ENCODE measurements at regions not wholly inside any gene's neighbourhood (a gene's known extent, or its start where the extent isn't known, plus 50 kb on each side); places are given as distances from the start of the nearest gene placed in this dataset.
A peak's percentile ranks its signal among the peaks of the same experiment; 100 is the strongest.

DNA sequence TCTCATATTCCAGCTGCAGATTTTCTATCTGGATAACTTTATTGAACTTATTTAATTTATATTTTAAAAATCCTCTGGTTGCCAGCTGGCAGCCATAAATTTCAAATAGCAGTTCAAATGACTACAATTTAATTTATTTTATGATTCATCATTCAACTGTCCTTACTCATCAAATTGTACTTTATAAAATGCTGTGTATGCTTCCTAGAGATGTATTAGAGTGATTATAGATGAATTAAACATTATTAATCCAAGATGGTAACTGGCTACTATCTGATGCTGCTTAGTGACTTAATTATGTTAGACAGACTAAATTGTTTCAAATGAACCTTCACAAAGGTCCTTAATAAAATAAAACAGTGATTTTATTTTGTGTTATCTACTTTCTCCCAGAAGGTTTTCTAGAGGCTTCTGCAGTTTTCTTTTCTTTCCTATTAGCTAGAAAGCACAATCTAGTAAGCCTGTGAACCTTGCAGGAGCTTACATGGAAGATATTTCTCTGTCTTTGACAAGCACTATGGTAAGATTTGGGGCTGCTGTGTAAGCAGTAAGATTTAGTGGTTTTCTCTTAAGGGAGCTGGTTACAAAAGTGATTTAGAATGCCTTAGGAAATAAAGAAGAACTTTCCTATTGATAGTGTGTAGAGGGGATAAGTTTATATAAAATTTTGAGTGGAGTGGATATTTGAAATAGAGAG, 322.3 kb downstream of the FSIP2 start:
- intact Hi-C loops (cut with DNase I): no loop called here
- DNase-seq (ENCODE audit: low spot score) (no peak), ATAC-seq (no peak)

DNA sequence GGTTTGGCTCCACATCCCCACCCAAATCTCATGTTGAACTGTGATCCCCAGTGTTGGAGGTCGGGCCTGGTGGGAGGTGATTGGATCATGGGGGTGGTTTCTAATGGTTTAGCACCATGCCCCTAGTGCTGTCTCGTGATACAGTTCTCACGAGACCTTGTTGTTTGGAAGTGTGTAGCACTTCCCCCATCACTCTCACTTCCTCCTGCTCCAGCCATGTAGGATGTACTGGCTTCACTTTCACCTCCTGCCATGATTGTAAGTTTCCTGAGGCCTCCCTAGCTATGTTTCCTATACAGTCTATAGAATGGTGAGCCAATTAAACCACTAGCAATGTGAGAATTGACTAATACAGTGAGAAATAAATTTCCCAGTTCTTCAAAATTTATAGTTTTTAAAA, 325.9 kb downstream of the FSIP2 start:
- ATAC-seq (no peak), DNase-seq (ENCODE audit: low spot score) (no peak)
- intact Hi-C loops (cut with DNase I): no loop called here

DNA sequence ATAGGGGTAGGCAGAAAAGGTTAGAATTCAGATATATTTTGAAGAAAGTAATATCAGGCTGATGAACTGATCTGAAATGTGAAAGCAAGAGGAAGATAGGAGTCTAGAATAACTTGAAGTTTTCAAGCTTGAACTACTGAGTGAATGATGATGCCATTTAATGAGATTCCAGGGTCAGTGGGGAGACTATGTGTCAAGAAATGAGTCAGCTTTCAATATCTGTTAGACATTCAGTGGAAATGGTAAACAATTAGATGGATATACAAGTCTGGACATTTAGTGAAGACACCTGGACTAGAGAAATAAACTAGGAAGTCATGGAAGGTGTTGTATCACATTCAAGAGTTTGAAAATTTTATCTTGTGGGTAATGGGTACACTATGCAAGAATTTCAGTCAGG, 326.9 kb downstream of the FSIP2 start:
- DNase-seq (ENCODE audit: low spot score) (no peak), ATAC-seq (no peak)
- intact Hi-C loops (cut with DNase I): no loop called here

DNA sequence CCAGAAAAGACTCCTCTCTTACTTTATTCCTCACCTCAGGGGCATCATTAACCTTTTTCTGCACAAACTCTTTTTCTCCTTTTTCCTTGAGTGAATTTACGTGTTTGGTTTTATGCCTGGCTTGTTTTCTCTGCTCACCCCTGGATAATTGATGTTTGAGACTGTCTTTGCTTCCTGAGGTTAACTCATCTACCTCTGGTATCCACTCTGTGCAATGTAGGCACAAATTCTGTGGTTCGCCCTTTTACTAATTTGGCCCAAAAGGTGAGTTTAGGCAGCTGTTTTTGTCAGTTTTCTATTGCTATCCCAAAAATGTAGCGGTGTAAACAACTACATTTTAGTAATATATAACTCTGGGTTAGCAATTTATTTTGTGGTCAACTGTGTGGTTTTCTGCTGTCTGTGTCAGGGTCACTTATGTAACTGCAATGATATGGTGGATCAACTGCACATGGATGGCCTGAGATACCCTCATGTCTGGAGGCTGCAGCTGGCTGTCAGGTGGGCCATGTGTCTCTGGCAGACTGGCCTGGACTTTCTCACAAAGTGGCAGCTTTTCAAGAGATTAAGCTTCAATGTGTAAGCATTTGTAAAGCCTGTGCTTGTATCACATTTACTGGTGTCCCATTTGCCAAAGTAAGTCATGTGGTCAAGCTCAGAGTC, 329.7 kb downstream of the FSIP2 start:
- ATAC-seq: no peak
- intact Hi-C loops (cut with DNase I): no loop called here

DNA sequence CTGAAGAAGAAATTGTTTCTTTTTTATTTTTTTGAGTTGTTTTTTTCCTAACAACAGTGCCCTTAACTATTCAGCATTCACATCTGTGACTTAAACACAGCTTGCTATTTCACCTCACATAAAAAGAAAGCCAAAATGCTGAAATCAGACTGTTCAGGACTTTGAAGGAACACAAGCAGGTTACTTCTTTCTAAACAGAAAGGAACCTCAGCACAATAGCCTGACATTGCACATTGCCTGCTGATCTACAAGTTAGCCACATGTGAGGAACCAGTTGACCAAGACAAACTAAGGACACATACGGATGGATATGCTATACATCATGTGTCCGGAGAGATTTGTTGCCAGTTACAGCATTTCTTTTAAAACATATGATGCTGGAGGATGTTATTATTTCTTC, 331.1 kb downstream of the FSIP2 start:
- no peak for ATAC-seq
- DNase-seq (ENCODE audit: low spot score): no peak
- intact Hi-C loops (cut with DNase I): no loop called here

More for the DNA sequence above, 329.7 kb downstream of the FSIP2 start:
- DNase-seq (ENCODE audit: low spot score): no peak

DNA sequence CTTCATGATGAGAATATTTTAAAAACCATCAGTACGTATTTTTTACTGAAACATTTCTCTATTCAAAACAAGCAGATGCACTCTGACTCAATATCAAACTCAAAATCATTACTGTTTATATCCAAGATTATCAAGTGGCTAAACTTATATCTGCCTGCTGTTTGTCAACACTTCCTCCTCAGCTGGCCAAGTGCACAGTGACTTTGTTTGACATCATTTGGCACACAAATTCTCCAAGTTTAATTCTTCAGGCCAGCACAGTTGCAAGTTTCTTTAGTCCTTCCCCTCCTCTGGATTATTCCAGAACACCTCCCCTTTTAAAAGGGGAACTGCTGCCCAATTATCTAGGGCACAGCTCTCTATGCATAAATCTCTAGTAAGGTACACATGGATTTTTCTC, 346.6 kb downstream of the FSIP2 start:
- DNase-seq (ENCODE audit: low spot score): no peak
- intact Hi-C loops (cut with DNase I): no loop called here
- ATAC-seq: no peak

DNA sequence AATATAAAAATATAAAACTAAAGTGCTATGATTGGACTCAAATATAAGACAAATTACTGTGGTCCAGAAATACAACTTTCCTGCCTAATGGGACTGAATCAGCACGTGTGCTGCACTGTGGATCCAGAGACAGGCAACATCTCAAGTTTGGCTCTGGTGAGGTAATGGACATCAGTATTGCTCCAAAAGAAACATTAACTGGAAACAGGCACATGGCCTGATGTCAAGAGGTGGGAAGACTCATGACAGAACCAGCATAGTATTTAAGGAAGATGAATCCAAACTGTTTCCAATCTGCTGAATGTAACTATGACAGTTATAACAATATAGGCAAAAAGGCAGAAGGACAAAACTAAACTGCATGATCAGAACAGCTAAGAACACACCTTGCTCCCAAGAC, 354.6 kb downstream of the FSIP2 start:
- no peak for DNase-seq (ENCODE audit: low spot score)
- ATAC-seq: no peak
- intact Hi-C loops (cut with DNase I): no loop called here

DNA sequence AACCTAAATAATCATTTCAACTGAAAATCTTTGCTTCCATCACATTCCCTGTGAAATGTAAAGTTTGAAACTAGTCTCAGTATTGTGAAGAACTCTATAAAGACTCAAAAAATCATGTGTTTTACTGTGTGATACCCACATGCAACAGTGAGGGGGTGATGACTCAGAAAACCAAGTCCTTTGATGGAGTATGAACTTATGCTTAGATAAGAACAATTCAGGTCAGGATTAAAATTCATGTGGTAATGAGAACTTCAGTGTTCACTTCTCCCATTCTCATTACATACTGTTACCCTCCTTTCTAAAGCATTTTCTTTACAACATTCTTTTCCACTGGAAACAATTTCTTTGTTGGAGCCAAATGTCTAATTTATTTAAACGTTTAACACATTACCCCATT, 360.2 kb downstream of the FSIP2 start:
- intact Hi-C loops (cut with DNase I): no loop called here
- ATAC-seq (no peak), DNase-seq (ENCODE audit: low spot score) (no peak)

DNA sequence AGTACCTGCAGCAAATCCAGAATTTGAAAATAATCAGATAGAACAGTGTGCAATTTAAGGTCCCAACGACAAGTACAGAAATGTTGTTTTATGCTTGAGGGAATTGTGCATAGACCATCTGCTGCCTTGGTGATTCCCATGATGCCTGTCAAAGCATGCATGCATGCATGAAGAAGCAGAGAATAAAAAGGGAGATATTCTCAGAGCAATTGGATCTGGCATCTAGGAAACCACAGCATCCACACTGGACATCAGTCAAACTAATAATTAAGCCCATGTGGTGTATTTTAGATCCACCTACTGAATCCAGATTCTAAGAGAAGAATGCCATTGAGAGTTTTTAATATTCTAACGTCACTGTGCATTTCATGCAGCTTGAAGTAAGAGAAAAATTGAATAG, 361.2 kb downstream of the FSIP2 start:
- ATAC-seq (no peak), DNase-seq (ENCODE audit: low spot score) (no peak)
- intact Hi-C loops (cut with DNase I): no loop called here

DNA sequence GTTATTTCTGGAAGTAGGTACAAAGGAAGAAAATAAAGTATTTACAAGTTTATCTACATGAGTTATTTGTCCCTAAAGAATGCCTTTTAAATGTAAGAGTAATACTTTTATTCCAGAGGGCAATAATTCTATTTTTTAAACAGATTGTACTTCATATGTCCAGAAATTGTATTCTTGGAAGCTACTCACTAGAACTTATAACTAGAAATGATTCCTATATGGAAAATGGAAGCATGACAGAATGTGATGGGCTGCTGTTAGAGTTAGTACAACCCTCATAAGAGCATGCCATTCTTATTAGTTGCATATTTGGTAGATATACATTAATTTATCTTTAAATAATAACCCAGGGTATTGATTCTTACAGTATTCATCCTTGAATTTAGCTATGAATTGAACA, 362.0 kb downstream of the FSIP2 start:
- ATAC-seq (no peak), DNase-seq (ENCODE audit: low spot score) (no peak)
- intact Hi-C loops (cut with DNase I): no loop called here

DNA sequence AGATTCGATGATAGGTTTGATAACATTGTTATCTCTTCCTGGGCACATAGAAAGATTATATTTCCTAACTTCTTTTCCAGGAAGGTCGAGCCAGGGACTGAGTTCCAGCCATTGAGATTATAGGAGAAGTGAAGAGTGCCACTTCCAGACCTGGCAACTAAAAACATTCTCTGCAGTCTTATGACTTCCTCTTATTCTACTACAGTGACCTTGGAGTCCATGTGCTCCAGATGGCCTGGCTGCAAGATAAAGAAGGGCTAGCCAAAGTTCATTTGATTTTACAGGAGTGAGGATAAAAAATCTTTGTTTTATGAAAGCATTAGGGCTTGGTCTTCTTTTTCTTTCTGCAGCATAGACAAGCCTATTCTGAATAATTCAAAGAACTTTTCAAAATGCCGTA, 363.0 kb downstream of the FSIP2 start:
- intact Hi-C loops (cut with DNase I): no loop called here
- DNase-seq (ENCODE audit: low spot score): no peak
- peak; percentile 62 for ATAC-seq

DNA sequence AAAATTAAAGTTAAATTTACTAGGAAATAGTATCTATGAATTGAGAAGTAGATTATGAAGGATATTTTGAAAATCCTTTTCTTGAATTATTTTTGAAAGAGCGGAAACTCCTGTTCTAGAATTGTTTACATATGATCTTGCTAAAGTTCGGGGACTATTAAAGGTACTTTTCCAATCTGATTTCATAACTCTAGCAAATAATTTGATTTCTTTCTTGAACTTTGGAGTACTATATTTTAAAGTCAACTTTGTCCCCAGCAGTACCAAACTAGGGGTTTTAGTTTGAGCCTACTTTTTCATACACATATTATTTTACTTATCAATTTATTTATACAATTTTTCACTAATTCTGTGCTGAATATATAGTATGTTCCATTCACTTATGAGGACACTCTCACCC, 364.7 kb downstream of the FSIP2 start:
- intact Hi-C loops (cut with DNase I): no loop called here
- no peak for ATAC-seq
- no peak for DNase-seq (ENCODE audit: low spot score)

DNA sequence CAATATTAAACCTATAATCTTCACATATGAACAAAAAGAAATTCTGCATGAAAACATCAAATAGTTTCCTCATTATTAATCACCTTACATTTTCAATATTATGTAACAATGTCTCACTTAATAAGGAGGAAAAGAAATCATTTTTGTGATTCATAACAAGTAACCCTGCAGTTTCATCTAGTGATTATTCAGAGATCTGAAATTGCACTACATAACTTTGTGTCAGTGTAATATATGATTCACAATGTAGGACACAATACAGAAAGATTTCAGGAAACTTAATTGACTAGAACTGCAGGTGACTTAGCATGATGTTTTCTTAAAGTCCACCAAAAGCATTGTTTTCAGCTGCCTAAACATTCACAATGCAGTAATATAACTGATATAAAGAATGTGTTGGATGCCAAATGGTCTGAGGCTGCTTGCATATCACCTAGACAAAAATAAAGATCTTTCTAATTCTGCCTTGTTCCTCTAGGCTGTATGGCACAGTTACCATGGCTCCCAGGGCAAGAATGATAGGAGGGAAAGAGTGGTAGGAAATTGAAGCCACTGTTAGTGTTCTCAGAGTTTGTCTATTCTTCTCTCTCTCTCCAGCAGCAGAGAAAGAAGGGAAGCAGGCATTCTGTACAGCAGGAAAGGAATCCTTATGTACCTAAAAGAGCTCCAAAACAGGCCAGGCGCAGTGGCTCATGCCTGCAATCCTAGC, 366.6 kb downstream of the FSIP2 start:
- intact Hi-C loops (cut with DNase I): no loop called here
- no peak for DNase-seq (ENCODE audit: low spot score)
- ATAC-seq: no peak

DNA sequence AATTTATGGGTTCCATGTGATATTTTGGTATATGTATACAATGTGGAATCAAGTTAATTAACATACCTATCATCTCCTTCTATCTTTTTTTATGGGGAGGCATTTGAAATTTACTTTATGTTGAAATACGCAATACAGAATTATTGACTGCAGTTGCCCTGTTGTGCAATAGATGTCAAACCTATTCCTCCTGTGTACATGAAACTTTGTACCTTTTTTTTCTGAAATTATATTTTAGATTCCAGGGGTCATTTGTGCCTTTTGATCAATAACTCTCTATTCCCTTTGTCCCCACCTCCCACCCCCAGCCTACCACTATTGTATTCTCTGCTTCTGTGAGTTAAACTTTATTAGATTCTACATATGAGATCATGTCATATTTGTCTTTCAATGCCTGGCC, 369.9 kb downstream of the FSIP2 start:
- ATAC-seq (no peak), DNase-seq (ENCODE audit: low spot score) (no peak)
- intact Hi-C loops (cut with DNase I): no loop called here

DNA sequence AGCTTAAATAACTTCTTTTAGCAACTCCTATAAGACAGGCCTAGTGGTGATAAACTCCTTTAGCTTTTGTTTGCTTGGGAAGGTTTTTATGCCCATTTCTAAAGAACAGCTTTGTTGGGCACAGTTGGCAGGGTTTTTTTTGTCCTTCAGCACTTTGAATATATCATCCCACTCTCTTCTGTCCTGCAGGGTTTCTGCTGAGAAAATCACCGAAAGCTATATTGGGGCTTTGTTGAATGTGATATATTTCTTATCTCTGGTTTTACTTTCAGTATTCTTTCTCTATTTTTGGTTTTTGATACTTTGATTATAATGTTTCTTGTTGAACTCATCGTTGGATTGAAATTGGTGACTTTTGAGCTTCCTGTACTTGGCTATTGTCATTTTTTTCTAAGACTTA, 372.8 kb upstream of the ZC3H15 start:
- intact Hi-C loops (cut with DNase I): no loop called here
- DNase-seq (ENCODE audit: low spot score) (no peak), ATAC-seq (no peak)

DNA sequence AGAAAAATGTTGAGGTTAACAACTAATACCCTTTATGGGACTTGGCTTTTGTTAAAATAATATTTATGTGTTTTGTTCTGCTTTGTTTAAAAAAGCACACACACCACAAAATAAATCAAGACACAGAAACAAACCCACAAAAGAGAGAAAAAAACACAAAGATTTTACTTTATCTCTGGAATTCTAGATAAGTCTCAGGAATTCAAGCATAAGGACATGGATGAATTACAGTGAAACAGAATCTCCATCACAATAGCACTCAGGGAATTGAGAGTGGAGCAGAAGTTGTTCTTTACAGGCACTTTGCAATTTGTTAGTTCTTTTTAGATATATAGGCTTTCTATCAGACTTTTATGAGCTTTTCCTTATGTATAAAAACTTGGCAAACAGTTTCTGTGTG, 360.9 kb upstream of the ZC3H15 start:
- no peak for ATAC-seq
- intact Hi-C loops (cut with DNase I): no loop called here
- no peak for DNase-seq (ENCODE audit: low spot score)

DNA sequence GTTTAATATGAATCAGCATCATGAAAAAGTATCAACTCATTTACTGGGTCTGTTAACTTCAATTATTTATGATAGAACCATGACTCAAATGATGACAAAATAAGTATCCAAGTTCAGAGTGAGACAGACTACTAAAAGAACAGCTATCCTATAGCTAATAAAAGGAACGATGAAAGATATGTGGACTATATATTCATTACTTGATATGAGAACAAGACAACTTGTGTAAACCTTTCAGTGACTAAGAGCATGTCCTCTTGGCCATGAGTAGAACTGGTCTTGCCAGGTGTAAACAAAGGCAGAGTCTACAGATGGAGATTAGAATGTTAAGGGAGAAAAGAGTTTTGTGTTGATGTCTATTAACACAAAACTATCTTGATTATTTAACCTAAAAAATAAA, 360.4 kb upstream of the ZC3H15 start:
- ATAC-seq (no peak), DNase-seq (ENCODE audit: low spot score) (no peak)
- intact Hi-C loops (cut with DNase I): no loop called here

DNA sequence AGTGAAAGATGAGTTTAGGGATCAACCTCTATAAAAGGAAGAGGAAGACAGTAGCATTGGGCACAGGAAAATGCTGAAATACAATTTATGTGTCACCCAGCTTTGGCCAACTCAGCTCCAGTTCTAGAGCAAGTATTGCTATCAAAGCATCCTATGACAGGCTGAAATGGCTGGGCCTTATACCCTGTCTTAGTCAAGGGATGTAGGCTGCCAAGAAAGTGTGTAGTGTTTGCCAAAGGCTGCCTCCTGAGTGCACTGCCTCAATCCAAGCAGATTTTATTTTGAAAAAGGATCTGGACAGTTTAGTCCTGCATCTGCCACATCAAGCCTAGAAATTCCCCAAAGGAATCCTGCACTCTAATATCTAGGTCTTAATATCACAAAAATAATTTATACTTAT, 359.9 kb upstream of the ZC3H15 start:
- no peak for DNase-seq (ENCODE audit: low spot score)
- ATAC-seq: no peak
- intact Hi-C loops (cut with DNase I): no loop called here

DNA sequence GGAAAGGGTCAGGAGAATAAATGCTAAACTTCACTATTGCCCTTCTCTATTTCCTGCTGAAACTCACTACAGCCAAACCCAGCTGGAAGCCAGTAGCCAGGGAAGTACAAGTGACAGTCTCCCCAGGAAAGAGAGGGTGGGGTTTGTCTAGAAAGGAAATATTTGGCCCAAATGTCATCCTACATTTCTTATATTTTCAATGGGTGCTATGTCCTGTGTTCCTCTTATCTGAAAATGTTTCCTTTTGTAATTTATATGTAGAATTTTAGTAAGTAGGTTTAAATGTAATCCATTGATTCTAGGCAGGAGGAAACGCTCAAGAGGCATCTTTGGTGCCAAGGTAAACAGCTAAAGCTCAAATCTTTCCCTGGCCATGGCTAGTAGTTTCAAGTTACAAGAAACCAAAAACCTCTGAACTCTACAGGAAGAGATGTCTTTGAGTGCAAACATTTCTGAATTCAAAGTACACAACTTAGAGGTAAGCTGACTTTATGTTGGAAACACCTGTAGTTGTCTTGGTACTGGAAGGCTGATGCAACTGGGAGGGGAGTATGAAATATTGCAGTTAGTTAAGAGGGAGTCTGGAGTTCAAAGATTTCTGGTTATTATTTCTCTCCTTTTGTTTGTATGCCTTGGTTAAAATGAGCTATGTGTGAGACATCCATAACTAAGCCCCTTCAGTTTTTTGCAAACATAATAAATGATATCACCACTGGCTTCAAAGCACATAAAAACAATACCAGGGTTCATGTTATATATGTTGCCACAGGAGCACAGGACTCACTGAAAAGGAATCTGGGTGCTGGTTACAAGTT, 356.1 kb upstream of the ZC3H15 start:
- intact Hi-C loops (cut with DNase I): no loop called here
- DNase-seq (ENCODE audit: low spot score): no peak
- ATAC-seq: no peak
